ENCODE measurements at regions not wholly inside any gene's neighbourhood (a gene's known extent, or its start where the extent isn't known, plus 50 kb on each side); places are given as distances from the start of the nearest gene placed in this dataset.
"Not testable (repeated sequence)": the region's sequence is repeated elsewhere in the genome, so short reads cannot be mapped to it uniquely, and the experiment has no call there.

DNA sequence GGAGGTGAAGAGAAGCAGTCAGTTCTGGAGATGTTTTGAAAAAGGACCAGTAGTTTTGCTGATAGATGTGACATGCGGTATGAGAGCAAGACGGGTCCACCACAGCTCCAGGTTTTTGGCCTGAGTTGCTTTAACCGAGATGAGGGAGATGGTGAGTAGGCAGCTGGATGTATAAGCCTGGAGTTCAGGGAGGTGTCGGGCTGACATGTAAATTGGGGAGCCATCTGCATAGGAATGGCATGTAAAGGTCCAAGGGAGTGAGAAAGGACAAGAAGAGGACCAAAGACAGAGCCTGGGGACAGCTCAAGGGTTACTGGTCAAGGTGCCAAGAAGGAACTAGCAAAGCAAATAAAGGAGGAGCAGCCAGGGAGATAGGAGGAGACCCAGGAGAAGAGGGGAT, 503.7 kb downstream of the MATN1 start:
- DNase-seq (ENCODE audit: low read depth): no peak
- H3K4me3 ChIP-seq (ENCODE audit: control insufficient read depth, low read depth, low read length): no peak overlapping the region
- TF ChIP-seq, protein P1, sequence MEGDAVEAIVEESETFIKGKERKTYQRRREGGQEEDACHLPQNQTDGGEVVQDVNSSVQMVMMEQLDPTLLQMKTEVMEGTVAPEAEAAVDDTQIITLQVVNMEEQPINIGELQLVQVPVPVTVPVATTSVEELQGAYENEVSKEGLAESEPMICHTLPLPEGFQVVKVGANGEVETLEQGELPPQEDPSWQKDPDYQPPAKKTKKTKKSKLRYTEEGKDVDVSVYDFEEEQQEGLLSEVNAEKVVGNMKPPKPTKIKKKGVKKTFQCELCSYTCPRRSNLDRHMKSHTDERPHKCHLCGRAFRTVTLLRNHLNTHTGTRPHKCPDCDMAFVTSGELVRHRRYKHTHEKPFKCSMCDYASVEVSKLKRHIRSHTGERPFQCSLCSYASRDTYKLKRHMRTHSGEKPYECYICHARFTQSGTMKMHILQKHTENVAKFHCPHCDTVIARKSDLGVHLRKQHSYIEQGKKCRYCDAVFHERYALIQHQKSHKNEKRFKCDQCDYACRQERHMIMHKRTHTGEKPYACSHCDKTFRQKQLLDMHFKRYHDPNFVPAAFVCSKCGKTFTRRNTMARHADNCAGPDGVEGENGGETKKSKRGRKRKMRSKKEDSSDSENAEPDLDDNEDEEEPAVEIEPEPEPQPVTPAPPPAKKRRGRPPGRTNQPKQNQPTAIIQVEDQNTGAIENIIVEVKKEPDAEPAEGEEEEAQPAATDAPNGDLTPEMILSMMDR (IDR thresholded peaks at IDR 0.05; ENCODE audit: control insufficient read depth, insufficient read depth, low read depth, low read length, missing control alignments): no peak

DNA sequence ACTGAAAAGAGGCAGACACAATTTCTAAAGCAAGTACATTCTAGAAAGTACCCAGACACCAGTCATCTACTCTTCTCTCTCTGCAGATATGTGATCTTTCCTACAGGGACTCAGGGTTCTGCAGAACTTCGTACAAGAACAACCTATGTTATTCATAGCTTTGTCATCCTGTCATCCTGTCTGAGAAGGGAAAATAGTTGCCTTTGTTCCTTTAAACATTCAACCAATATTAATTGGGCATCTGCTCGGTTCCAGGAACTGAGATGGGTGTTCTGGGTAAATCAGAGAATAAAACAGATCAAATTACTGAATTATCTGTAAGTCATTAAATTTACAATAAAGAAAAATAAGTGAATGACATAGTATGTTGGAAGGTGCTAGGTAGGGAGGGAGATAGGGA, 504.9 kb downstream of the MATN1 start:
- H3K4me3 ChIP-seq (ENCODE audit: control insufficient read depth, low read depth, low read length): no peak overlapping the region
- TF ChIP-seq, protein P1 (IDR thresholded peaks at IDR 0.05; ENCODE audit: control insufficient read depth, insufficient read depth, low read depth, low read length, missing control alignments): no peak
- no peak for DNase-seq (ENCODE audit: low read depth)

DNA sequence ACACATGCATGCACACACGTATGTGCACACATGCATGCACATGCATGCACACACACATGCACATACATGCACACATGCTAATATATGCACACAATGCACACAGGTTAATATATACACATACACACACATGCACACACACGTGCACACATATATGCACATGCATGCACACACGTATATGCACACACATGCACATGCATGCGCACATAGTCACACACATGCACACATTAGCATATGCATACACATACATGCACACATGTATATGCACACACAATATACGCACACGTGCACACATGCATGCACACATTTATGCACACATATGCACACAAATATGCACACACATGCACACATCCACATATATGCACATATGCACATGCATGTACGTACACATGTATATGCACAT, 506.8 kb downstream of the MATN1 start:
- no peak overlapping the region for H3K4me3 ChIP-seq (ENCODE audit: control insufficient read depth, low read depth, low read length)
- no peak for DNase-seq (ENCODE audit: low read depth)
- TF ChIP-seq, protein P1 (IDR thresholded peaks at IDR 0.05; ENCODE audit: control insufficient read depth, insufficient read depth, low read depth, low read length, missing control alignments): no peak

DNA sequence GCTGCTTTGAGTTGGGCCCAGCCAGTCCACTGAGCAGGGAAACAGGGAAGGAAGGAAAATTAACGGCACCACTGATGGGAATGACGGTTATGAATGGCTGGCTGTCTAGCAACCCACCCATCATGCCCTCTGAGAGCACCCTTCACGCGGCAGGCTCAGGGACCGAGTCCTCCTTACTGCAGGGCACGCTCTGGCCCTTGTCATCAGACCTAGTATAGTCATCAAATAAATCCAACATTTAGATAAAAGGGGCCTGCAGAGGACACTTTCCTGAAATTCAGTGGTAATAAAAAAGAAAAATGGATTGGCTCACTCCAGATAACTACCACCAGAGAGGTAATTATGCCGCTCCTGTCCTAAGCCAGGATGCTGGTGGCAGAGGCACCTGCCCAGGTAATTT, 509.4 kb downstream of the MATN1 start:
- no peak overlapping the region for H3K4me3 ChIP-seq (ENCODE audit: control insufficient read depth, low read depth, low read length)
- TF ChIP-seq, protein P1 (IDR thresholded peaks at IDR 0.05; ENCODE audit: control insufficient read depth, insufficient read depth, low read depth, low read length, missing control alignments): no peak
- no peak for DNase-seq (ENCODE audit: low read depth)

DNA sequence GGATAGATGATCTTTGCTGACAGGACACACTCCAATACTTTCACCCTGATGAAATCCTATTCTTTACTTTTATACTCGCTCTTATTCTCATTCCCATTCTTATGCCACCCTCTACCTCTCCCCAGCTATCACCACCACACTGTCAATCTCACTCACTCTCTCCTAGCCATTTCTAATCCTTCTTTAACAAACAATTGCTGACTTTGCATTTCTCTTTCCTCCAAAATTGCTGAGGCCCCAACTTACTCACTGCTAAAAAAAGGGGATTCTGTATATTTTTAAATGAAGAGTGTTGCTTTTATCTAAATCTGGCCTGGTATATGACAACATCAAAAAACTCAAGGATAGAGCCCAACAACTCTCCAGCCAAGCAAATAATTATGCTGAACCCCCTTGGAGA, 515.4 kb downstream of the MATN1 start:
- not testable (repeated sequence) for H3K4me3 ChIP-seq (ENCODE audit: control insufficient read depth, low read depth, low read length); DNase-seq (ENCODE audit: low read depth)

DNA sequence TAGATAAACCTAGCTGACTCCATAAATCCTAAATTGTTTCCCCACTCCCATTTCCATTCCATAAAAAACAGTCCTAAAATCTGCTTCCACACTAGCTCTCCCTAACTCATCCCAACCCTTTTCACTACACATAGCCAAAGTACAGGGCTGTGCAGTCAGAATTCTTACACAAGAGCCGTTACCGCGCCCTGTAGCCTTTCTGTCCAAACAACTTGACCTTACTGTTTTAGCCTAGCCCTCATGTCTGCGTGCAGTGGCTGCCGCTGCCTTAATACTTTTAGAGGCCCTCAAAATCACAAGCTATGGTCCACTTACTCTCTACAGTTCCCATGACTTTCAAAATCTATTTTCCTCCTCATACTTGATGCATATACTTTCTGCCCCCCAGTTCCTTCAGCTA, 516.8 kb downstream of the MATN1 start:
- not testable (repeated sequence) for H3K4me3 ChIP-seq (ENCODE audit: control insufficient read depth, low read depth, low read length); DNase-seq (ENCODE audit: low read depth)

DNA sequence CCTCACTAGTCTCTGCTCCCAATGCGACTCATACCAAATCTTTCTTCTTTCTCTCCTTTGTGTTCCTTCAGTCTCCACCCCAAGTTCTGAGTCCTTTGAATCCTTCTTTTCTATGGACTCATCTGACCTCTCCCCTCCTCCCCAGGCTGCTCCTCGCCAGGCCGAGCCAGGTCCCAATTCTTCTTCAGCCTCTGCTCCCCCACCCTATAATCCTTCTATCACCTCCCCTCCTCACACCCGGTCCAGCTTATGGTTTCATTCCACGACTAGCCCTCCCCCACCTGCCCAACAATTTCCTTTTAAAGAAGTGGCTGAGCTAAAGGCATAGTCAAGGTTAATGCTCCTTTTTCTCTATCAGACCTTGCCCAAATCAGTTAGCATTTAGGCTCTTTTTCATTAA, 518.5 kb downstream of the MATN1 start:
- not testable (repeated sequence) for DNase-seq (ENCODE audit: low read depth); H3K4me3 ChIP-seq (ENCODE audit: control insufficient read depth, low read depth, low read length)

DNA sequence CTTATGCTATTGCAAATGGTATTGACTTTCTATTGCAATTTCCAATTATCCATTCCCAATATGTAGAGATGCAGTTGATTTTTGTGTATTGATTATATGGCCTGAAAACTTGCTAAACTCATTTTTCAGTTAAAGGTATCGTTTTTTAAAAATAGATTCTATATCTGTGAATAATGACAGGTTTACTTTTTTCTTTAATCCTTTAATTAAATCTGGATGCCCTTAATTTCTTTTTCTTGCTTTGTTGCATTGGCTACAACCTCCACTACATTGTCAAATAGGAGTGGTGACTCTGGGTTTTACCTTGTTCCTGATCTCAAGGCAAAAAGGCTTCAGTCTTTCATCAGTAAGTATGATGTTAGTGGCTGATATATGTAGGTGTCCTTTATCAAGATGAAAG, 522.4 kb downstream of the MATN1 start:
- TF ChIP-seq, protein P1 (IDR thresholded peaks at IDR 0.05; ENCODE audit: control insufficient read depth, insufficient read depth, low read depth, low read length, missing control alignments): no peak
- no peak for DNase-seq (ENCODE audit: low read depth)
- H3K4me3 ChIP-seq (ENCODE audit: control insufficient read depth, low read depth, low read length): no peak overlapping the region

Measured in AG09309 (cell line).